Upper lobe of right lung (tissue), 1 donor: ENCODE measurements at regions not wholly inside any gene's neighbourhood (a gene's known extent, or its start where the extent isn't known, plus 50 kb on each side); places are given as distances from the start of the nearest gene placed in this dataset.
A peak's percentile ranks its signal among the peaks of the same experiment; 100 is the strongest.
"Not testable (repeated sequence)": the region's sequence is repeated elsewhere in the genome, so short reads cannot be mapped to it uniquely, and the experiment has no call there.

Experiments used
- ATAC-seq: fragments of 200-7000 bp; cut with Tn5 transposase; one replicate; pipeline ENCODE4 v1.9.1; 2020; ENCODE audit warnings: mild to moderate bottlenecking, moderate library complexity
- DNase-seq: peaks from one replicate; pipeline ENCODE4 v3.0.0-alpha.2; 2020
- H3K27ac ChIP-seq: fragments of 200-600 bp; one replicate; pipeline ENCODE4 v1.8.0; 2022
- H3K27me3 ChIP-seq: fragments of 200-600 bp; one replicate; pipeline ENCODE4 v1.8.0; 2022; ENCODE audit warnings: mild to moderate bottlenecking
- H3K36me3 ChIP-seq: fragments of 200-600 bp; one replicate; pipeline ENCODE4 v1.8.0; 2022
- H3K4me1 ChIP-seq: fragments of 200-600 bp; one replicate; pipeline ENCODE4 v1.8.0; 2022
- H3K4me3 ChIP-seq: fragments of 200-600 bp; one replicate; pipeline ENCODE4 v1.8.0; 2022; ENCODE audit warnings: mild to moderate bottlenecking
- H3K9me3 ChIP-seq: fragments of 200-600 bp; one replicate; pipeline ENCODE4 v1.8.0; 2022
- intact Hi-C: fragments of 100-400 bp; cut with DNase I; formaldehyde crosslinking; loops from one replicate; pipeline ENCODE4 v1.11.0; 2022
- donor health status: DM: no; HTN: yes; CAD: no; lungs with severe emphysema.

DNA sequence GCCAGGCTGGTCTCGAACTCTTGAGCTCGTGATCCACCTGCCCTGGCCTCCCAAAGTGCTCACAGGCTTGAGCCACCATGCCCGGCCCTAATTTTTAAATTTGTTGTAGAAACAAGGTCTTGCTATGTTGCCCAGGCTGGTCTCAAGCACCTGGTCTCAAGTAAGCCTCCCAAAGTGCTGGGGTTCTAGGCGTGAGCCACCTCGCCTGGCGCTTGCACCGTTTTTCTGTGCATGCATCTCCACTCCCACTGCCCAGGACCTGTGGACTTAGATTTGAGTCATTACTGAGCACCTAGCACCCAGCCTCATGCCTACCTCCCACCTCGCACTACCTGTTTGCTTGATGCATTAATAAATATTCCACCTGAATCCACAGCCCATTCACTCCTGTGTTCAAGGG is 1359.1 kb downstream of the CDH12 start:
- H3K4me3 ChIP-seq, intact Hi-C loops, H3K4me1 ChIP-seq, H3K27ac ChIP-seq, H3K27me3 ChIP-seq, H3K9me3 ChIP-seq, ATAC-seq: not testable (repeated sequence)
- peaks cover 18% of the 10 kb centered on the region for H3K36me3 ChIP-seq
- DNase-seq: peak; percentile 70

DNA sequence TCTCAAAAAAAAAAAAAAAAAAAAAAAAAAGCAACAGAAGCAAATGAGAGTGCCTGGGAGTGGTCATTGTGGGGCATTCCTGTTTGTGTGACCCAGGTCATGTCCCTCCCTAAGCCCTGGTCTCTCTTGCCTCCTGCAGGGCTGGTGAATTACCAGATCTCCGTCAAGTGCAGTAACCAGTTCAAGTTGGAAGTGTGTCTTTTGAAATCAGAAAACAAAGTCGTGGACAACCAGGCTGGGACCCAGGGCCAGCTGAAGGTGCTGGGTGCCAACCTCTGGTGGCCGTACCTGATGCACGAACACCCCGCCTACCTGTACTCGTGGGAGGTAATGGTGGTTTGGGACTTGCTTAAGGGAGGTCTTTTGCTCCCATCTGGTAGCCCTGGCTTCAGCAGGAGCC is 1362.0 kb downstream of the CDH12 start:
- H3K36me3 ChIP-seq: peaks cover 16% of the 10 kb centered on the region
- H3K27ac ChIP-seq, H3K4me3 ChIP-seq, intact Hi-C loops, H3K27me3 ChIP-seq, H3K9me3 ChIP-seq, H3K4me1 ChIP-seq, DNase-seq, ATAC-seq: not testable (repeated sequence)

- H3K4me1 ChIP-seq, H3K36me3 ChIP-seq, intact Hi-C loops, DNase-seq, H3K4me3 ChIP-seq, H3K9me3 ChIP-seq, H3K27me3 ChIP-seq, H3K27ac ChIP-seq, ATAC-seq: not testable (repeated sequence)
These were observed 1364.3 kb downstream of the CDH12 start for GRCh38 chr5:21488828-21489227.

DNA sequence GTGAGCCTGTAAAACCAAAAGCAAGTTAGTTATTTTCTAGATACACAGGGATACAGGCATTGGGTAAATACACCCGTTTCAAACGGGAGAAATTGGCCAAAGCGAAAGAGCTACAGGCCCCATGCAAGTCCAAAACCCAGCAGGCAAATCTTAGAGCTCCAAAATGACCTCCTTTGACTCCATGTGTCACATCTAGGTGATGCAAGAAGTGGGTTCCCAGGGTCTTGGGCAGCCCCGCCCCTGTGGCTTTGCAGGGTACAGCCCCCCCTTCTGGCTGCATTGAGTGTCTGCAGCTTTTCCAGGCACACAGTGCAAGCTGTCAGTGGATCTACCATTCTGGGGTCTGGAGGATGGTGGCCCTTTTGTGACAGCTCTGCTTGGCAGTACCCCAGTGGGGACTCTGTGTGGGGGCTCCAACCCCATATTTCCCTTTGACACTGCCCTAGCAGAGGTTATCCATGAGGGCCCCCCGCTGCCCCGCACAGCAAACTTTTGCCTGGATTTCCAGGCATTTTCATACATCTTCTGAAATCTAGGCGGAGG is 1367.6 kb downstream of the CDH12 start:
- intact Hi-C loops, H3K9me3 ChIP-seq, H3K27ac ChIP-seq, H3K27me3 ChIP-seq, H3K36me3 ChIP-seq, H3K4me1 ChIP-seq, H3K4me3 ChIP-seq, ATAC-seq: not testable (repeated sequence)
- peak; percentile 67 for DNase-seq

DNA sequence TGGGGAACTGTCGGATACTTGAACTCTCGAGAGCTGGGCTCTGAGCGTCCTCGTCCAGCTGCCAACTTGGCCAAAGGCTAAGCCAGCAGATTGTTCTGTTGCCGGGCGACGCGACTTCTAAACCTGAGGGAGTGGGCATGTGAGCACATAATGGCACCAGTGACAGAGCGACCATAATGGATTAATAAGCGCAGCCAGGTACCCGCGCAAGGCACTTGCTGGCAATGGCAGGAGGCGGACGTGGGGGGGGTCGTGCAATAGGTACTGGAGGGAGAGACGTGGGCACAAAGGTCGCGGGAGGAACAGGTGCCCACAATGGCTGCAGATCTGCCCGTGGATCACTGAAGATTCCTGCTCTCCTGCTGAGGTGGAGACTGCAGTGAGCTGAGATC is 1368.7 kb downstream of the CDH12 start:
- H3K27ac ChIP-seq, H3K4me1 ChIP-seq, ATAC-seq, H3K9me3 ChIP-seq, H3K4me3 ChIP-seq, DNase-seq, H3K27me3 ChIP-seq, intact Hi-C loops, H3K36me3 ChIP-seq: not testable (repeated sequence)

GRCh38 chr5:21483790-21484497 is 1369.2 kb downstream of the CDH12 start:
- H3K4me1 ChIP-seq, ATAC-seq: not testable (repeated sequence)
- peak; percentile 73 for DNase-seq

GRCh38 chr5:21482983-21483650 is 1370.0 kb downstream of the CDH12 start:
- H3K4me3 ChIP-seq, H3K27me3 ChIP-seq, H3K27ac ChIP-seq, H3K9me3 ChIP-seq, H3K4me1 ChIP-seq, ATAC-seq, H3K36me3 ChIP-seq, intact Hi-C loops: not testable (repeated sequence)
- peak; percentile 78 for DNase-seq

More at GRCh38 chr5:21483790-21484497, 1369.2 kb downstream of the CDH12 start:
- H3K4me3 ChIP-seq, H3K27ac ChIP-seq, H3K9me3 ChIP-seq, intact Hi-C loops, H3K36me3 ChIP-seq, H3K27me3 ChIP-seq: not testable (repeated sequence)

DNA sequence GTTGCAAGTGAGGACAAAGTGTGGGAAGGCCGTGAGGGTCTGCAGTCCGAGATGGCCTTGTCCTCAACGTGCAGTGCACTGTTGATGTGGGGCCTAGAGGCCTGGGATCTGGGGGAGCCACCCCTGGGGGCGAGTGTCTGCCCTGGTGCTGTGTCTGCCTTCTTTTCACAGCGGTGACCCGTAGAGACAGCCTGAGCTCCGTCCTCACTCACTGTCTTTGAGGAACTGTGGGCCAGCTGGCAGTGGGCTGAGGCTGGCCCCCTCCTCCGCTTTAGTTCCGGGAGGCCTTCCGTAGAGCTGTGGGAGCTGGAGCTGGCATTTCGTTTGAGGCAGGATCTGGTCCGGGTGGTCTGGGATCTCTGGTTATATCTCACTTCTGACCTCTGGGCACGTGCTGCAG is 1370.6 kb downstream of the CDH12 start:
- H3K4me3 ChIP-seq, ATAC-seq, H3K4me1 ChIP-seq, H3K9me3 ChIP-seq, intact Hi-C loops, H3K27ac ChIP-seq, H3K36me3 ChIP-seq, H3K27me3 ChIP-seq: not testable (repeated sequence)
- DNase-seq: peak; percentile 76

GRCh38 chr5:21481320-21482270 is 1371.5 kb downstream of the CDH12 start:
- ATAC-seq, H3K27me3 ChIP-seq, intact Hi-C loops, H3K4me1 ChIP-seq, H3K36me3 ChIP-seq, H3K9me3 ChIP-seq, H3K27ac ChIP-seq, H3K4me3 ChIP-seq: not testable (repeated sequence)
- peak; percentile 76 for DNase-seq

GRCh38 chr5:21480054-21480453 is 1373.1 kb downstream of the CDH12 start:
- H3K4me3 ChIP-seq, H3K9me3 ChIP-seq, H3K27me3 ChIP-seq, ATAC-seq, intact Hi-C loops, DNase-seq, H3K4me1 ChIP-seq, H3K36me3 ChIP-seq, H3K27ac ChIP-seq: not testable (repeated sequence)

- H3K4me1 ChIP-seq, H3K36me3 ChIP-seq, DNase-seq: not testable (repeated sequence)
These were observed 1379.2 kb downstream of the CDH12 start for GRCh38 chr5:21473981-21474380.

DNA sequence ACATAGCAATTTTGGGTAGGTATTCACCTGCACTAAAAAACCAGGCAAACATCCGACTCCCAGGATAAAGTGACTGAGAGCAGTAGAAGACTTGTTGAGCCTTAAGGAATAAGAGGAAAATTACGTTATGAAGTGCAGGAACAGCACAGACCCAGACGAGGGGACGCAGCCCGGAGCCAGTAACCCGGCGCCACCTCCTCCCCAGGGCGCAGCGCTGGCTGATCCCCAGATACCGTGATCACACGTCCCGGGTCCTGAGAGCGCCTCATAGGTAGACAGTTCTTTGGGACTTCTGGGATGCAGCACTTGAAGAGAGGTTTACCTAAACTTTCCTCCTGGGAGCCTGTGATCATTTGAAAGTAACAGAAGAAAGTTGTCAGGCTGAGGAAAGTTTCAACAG is 1379.7 kb downstream of the CDH12 start:
- intact Hi-C loops: not testable (repeated sequence)

More at GRCh38 chr5:21473981-21474380, 1379.2 kb downstream of the CDH12 start:
- ATAC-seq, H3K27me3 ChIP-seq, H3K4me3 ChIP-seq, intact Hi-C loops, H3K9me3 ChIP-seq, H3K27ac ChIP-seq: not testable (repeated sequence)

GRCh38 chr5:21471691-21472090 is 1381.5 kb downstream of the CDH12 start:
- H3K9me3 ChIP-seq, DNase-seq, ATAC-seq, H3K36me3 ChIP-seq, H3K4me1 ChIP-seq, H3K27ac ChIP-seq, H3K4me3 ChIP-seq, intact Hi-C loops, H3K27me3 ChIP-seq: not testable (repeated sequence)

More for the DNA sequence above, 1379.7 kb downstream of the CDH12 start:
- not testable (repeated sequence) for ATAC-seq, H3K4me1 ChIP-seq, H3K27ac ChIP-seq, H3K36me3 ChIP-seq, H3K9me3 ChIP-seq, H3K4me3 ChIP-seq, DNase-seq, H3K27me3 ChIP-seq
